SW480 (cell line): ENCODE measurements at regions not wholly inside any gene's neighbourhood (a gene's known extent, or its start where the extent isn't known, plus 50 kb on each side); places are given as distances from the start of the nearest gene placed in this dataset.
"Not testable (repeated sequence)": the region's sequence is repeated elsewhere in the genome, so short reads cannot be mapped to it uniquely, and the experiment has no call there.

ENCODE experiments used
- DNase-seq: peaks from one replicate; pipeline ENCODE4 v3.0.0-alpha.2; 2016; ENCODE audit warnings: low spot score

DNA sequence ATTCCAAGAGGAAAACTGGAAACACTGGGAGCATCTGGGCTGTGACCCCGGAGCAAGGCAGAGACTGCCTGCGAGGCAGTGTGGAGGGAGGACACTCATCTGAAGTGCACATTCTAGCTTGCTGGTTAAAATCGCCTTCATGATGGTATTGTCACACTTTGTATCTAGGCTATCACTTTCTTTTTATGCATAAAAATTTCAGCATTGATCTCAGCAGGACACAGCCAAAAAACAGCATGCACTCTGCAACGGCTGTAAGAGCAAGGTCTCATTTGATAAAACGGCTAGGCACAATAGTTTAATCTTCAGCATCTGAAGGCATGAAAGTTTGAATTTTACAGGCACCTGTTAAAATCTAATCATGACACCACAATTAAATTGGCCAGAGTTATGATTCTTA lies 110.8 kb upstream of the IRX1 start:
- DNase-seq, result no peak

DNA sequence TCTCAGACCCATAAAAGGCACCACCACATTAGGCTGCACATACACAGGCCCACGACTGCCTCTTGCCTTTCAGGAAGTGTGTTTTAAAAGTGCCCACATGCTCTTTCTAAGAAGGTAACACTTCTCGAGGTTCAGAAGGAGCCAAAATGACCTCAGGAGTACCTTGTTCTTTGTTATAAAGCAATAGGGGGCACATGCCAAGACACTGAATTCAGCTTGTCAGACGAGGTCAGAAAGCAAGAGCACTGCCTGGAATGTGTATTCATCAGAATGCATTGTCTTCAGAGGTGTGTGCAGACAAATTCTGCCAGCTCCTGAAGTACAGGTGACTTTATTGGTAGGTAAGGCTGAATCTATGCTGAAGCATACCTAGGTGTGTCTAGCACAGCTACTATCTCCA lies 114.5 kb upstream of the IRX1 start:
- no peak for DNase-seq

GRCh38 chr5:3475674-3476073 lies 120.0 kb upstream of the IRX1 start:
- DNase-seq, result no peak

DNA sequence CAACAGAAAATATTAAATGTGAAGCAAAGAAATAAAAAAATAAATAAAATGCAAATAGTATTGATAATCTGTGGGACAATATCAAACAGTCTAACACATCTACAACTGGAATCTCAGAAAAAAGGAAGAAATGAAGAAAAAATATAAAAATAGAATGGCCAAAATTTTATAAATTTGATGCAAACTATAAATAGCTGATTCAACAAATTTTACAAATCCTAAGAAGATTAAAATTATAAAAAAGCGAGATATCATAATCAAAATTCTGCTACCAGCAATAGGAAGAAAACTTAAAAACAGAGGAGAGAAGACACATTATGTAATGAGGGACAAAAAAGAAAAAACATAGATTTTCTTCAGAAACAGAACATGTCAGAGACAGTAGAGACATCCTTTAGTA lies 129.2 kb upstream of the IRX1 start:
- DNase-seq, result no peak

GRCh38 chr5:3460416-3460815 lies 135.2 kb upstream of the IRX1 start:
- DNase-seq, result no peak

DNA sequence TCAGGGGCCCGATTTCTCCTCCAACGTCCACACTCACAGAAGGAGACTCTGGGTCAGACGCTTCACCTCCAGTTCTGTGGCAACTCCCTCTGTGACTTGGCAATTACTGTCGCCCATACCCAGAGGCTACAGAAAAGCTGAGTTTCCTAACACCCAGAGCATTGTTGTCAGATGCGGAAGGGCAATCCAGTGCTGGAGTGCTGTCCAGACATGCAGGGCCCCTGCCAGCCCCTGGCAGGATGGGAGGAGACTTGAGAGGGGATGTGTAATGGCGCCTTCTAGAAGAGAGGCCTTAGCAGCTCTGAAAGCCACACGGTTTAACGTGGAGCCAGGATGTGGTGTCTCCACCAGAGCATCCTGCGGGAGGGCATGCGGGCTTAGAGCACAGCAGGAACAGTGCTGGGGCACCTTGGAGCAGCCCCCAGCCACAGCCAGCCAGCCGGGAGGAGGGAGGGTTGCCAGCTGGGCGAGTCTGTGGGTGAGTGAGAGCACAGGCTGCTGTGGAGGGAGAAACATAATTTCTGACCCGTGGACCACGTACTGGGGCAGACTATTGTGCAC lies 139.4 kb upstream of the IRX1 start:
- no peak for DNase-seq

GRCh38 chr5:3454028-3454427 lies 141.6 kb upstream of the IRX1 start:
- not testable (repeated sequence) for DNase-seq

- no peak for DNase-seq
These were observed 143.0 kb upstream of the IRX1 start for GRCh38 chr5:3452622-3453021.

- no peak for DNase-seq
These were observed 143.7 kb upstream of the IRX1 start for GRCh38 chr5:3451961-3452360.

DNA sequence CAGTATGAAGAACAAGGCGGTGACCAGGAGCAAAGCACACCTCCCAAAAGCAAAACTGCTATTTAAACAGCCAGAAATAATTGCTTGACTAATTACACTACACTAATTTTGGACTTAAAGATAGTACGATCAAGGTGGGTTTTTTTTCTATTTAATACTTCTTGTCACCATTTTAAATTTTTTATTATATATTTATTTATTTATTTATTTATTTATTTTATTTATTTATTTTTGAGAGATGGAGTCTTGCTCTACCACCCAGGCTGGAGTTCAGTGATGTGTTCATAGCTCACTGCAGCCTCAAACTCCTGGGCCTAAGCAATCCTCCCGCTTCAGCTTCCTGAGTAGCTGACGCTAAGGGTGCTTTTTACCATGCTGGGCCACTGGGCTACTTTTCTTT lies 146.2 kb upstream of the IRX1 start:
- no peak for DNase-seq

DNA sequence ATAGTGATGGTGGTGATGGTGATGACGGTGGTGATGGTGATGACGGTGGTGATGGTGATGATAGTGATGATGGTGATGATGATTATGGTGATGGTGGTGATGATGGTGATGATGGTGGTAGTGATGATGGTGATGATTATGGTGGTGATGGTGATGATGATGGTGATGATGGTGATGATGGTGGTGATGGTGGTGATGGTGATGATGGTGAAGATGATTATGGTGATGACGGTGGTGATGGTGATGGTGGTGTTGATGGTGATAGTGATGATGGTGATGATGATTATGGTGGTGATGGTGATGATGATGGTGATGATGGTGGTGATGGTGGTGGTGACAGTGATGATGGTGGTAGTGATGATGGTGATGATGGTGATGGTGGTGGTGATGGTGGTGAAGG lies 149.2 kb upstream of the IRX1 start:
- DNase-seq, result no peak

DNA sequence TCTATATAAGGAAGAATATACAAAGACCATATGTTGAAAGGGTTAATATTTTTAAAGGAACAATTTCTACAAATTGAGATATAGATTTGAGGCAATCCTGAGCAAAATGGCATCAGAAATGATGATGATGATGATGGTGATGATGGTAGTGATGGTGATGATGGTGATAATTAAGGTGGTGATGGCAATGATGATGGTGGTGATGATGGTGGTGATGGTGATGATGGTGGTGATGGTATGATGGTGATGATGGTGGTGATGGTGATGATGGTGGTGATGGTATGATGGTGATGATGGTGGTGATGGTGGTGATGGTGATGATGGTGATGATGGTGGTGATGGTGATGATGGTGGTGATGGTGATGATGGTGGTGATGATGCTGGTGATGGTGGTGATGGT lies 150.1 kb upstream of the IRX1 start:
- DNase-seq, result not testable (repeated sequence)

DNA sequence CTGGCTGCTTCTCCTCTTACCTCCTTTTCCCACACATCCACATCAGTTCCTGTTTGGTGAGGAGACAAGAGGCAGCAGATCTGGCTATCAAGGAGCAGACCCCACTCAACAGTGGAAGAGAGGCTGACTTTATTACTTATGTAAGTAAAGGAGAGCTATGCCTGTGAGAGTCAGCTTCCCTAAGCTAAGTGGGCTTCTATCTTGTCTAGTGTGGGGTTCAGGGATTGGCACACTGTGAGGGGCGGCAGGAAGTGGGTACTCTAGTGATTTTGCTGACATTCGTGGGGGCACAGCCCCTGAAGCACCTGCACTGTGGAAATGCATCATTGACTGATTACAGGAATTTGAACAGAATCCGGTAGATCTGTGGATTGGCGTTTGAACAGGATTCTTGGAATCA lies 163.5 kb upstream of the IRX1 start:
- no peak for DNase-seq

- no peak for DNase-seq
These were observed 164.9 kb upstream of the IRX1 start for GRCh38 chr5:3430691-3431090.

GRCh38 chr5:3429962-3430361 lies 165.7 kb upstream of the IRX1 start:
- DNase-seq, result no peak

GRCh38 chr5:3428334-3428733 lies 167.3 kb upstream of the IRX1 start:
- no peak for DNase-seq

- DNase-seq, result no peak
These were observed 170.7 kb upstream of the IRX1 start for GRCh38 chr5:3424946-3425345.

- DNase-seq, result no peak
These were observed 178.2 kb upstream of the IRX1 start for GRCh38 chr5:3417376-3417943.

GRCh38 chr5:3414371-3414770 lies 181.3 kb upstream of the IRX1 start:
- no peak for DNase-seq

- no peak for DNase-seq
These were observed 183.5 kb upstream of the IRX1 start for GRCh38 chr5:3412146-3412545.

DNA sequence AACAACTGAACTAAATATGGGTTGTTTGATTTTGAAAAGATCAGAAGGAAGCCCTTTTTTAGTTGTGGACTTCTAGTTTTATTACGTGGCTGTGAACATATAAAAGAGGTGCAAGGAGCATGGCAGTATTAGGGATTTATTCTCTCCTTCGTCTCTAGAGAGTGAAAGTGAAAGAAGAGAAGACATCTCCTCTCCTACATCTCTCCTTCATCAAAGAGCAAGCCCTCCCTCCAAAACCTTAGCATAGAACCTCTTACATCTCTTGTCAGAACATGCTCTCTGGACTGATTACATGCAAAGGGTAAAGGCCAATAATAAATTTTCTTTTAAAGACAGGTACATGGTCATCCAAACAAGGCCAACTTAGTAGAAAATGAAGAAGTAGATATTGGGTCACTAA lies 184.3 kb upstream of the IRX1 start:
- DNase-seq, result no peak

GRCh38 chr5:3401635-3402034 lies 194.0 kb upstream of the IRX1 start:
- no peak for DNase-seq

GRCh38 chr5:3400659-3401058 lies 195.0 kb upstream of the IRX1 start:
- no peak for DNase-seq

GRCh38 chr5:3394891-3395599 lies 200.6 kb upstream of the IRX1 start:
- no peak for DNase-seq
